Neuron (in vitro differentiated cells): ENCODE measurements at regions not wholly inside any gene's neighbourhood (a gene's known extent, or its start where the extent isn't known, plus 50 kb on each side); places are given as distances from the start of the nearest gene placed in this dataset.
"Not testable (repeated sequence)": the region's sequence is repeated elsewhere in the genome, so short reads cannot be mapped to it uniquely, and the experiment has no call there.

Experiments used
- H2AFZ ChIP-seq: one replicate; pipeline ENCODE4 v1.6.1; 2013; ENCODE audit warnings: low read depth, mild to moderate bottlenecking, inconsistent platforms, low read length, moderate library complexity
- H3K27me3 ChIP-seq: one replicate; pipeline ENCODE4 v1.6.1; 2013; ENCODE audit warnings: low read length; ENCODE audit not compliant: insufficient read depth
- H3K36me3 ChIP-seq: one replicate; pipeline ENCODE4 v1.6.1; 2013; ENCODE audit warnings: low read length; ENCODE audit not compliant: insufficient read depth
- H3K4me1 ChIP-seq: one replicate; pipeline ENCODE4 v1.6.1; 2013; ENCODE audit warnings: low read length; ENCODE audit not compliant: insufficient read depth
- H3K4me3 ChIP-seq: 2 replicates; pipeline ENCODE4 v1.5.1; 2013; ENCODE audit warnings: mild to moderate bottlenecking, low read length, moderate library complexity
- H3K9me3 ChIP-seq: one replicate; pipeline ENCODE4 v1.6.1; 2013; ENCODE audit warnings: low read length

DNA sequence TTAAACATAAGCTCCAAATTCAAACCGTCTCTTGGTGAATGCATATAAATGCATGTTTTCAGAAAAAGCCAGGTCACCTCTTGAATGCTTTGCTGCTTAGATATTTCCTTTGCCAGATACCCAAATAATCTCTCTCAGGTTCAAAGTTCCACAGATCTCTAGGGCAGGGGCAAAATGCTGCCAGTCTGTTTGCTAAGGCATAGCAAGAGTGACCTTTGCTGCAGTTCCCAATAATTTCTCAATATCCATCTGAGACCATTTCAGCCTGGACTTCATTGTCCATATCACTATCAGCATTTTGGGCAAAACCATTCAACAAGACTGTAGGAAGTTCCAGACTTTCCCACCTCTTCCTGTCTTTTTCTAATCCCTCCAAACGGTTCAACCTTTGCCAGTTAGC is 1006.2 kb upstream of the KCND2 start:
- not testable (repeated sequence) for H3K27me3 ChIP-seq, H3K4me1 ChIP-seq, H2AFZ ChIP-seq, H3K4me3 ChIP-seq, H3K36me3 ChIP-seq, H3K9me3 ChIP-seq

DNA sequence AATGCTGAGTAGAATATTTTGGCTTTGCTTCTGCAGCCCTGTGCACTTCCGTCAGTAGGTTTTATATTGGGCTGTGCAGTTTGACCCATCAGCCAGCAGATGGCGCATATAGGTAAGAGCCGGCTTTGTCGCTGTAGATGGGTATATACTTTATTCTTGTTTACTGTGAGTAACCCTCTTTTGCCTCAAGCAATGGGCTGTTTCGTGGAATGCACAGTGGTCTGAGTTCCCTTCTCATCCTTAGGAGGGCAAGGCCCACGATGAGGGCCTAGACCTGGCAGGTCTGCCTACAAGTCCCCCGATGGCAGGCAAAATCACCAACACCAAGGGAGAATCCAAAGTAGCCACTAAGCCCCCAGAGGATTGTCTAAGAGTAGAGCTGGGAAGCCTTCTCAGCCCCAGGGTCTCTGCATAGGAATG is 1002.9 kb upstream of the KCND2 start:
- no peaks in the 10 kb centered on the region for H3K4me1 ChIP-seq
- no peak overlapping the region for H2AFZ ChIP-seq
- no peak overlapping the region for H3K4me3 ChIP-seq
- no peaks in the 10 kb centered on the region for H3K36me3 ChIP-seq
- H3K27me3 ChIP-seq: no peaks in the 10 kb centered on the region
- no peaks in the 10 kb centered on the region for H3K9me3 ChIP-seq

DNA sequence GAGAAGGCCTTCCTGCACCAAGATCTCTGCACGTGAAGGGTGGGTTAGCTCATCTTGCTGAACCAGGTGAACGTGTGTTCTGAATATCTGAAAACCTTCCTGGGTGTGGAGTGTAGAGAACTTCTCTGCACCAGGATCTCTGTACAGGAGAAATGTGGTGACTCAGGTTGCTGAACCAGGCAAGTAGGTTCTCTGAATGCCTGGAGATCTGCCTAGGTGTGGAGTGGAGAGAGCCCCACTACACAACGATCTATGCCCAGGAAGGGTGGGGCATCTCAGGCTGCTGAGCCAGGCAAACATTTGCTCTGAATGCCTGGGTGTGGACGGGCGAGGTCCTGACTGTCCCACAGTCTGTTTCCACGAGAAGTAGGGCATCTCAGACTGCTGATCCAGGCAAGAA is 1002.3 kb upstream of the KCND2 start:
- Histone ChIP-seq H3K36me3 (no peaks in the 10 kb centered on the region), H3K9me3 (no peaks in the 10 kb centered on the region), H3K27me3 (no peaks in the 10 kb centered on the region), H3K4me1 (no peaks in the 10 kb centered on the region), H2AFZ (no peak overlapping the region), H3K4me3 (no peak overlapping the region)

DNA sequence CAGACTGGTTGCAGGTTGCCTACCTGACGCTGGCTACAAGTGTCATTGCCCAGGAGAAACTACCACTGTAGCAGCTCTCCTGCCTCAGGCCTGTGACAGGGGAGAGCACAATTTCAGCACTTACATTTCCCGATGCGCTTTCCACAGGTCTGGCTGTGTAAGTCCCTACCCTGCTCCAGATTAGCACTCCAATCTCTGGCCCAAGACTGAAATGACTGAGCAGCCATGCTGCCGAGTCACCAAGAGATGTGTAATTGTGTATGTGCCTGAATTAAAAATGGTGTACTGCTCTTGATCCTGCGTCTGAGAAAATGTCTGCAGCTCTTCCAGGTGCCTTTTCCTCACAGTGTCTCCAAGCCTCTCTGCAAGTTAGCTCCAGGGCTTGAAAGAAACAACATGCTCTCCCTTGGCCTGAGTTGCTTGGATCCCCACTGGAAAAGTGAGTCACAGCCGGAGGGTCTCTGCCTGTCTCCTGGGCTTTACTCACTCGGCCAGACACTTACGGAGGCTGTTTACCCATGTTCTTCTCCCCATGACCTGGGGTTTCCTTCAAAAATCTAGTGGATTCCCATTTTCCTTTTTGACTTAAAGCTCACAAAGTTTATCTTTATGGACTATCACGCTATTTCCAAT is 1001.7 kb upstream of the KCND2 start:
- no peaks in the 10 kb centered on the region for H3K4me1 ChIP-seq
- H2AFZ ChIP-seq: no peak overlapping the region
- H3K36me3 ChIP-seq: no peaks in the 10 kb centered on the region
- no peaks in the 10 kb centered on the region for H3K27me3 ChIP-seq
- H3K9me3 ChIP-seq: no peaks in the 10 kb centered on the region
- H3K4me3 ChIP-seq: no peak overlapping the region

DNA sequence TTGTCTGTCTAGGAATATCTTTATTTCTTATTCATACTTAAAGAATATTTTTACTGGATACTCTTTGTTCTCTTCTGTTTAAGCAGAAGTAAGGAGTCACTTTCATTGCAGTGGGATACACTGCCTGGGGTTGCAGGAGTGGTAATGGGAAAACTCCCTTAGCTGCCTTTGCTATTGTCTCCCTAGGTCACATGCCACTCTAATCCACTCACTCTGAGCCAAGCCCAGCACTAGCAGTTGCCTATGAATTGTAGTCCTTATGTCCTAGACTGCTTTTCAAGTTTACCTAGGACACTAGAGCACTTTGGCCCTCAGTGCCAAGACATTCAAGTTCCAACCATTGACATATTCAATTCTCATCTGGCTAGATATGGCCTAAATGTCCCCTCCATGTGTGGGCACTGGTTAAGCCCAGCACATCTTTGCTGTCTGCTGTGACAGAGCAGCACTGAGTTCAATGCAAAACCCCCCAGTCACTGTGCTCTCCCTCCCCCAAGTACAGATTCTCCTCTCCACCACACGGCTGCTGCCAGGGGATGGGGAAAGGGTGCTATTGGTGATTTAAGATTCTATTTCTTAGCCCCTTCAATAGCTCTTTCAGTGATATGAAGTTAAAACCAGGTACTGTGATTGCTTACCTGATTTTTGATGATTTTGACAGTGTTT is 991.7 kb upstream of the KCND2 start:
- no peaks in the 10 kb centered on the region for H3K4me1 ChIP-seq
- no peak overlapping the region for H3K4me3 ChIP-seq
- no peaks in the 10 kb centered on the region for H3K9me3 ChIP-seq
- H3K36me3 ChIP-seq: no peaks in the 10 kb centered on the region
- H3K27me3 ChIP-seq: no peaks in the 10 kb centered on the region
- no peak overlapping the region for H2AFZ ChIP-seq

DNA sequence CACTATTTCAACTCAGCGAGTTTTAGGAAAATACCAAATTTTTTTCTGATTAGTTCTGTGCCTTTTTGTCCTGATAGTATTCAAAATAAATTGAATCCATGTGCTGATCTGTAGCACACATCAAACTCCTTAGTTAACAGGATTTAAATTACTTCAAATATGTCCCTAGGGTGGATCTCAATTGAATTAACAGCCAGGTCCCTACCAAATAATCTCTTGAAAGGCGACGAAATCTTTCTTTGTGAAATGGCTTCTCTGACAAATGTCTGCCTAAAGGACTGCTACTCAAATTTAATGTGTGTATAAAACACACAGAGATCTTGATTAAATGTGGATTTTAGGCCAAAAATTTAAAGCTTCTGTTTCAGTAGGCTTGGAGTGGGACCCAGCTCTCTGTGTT is 989.6 kb upstream of the KCND2 start:
- Histone ChIP-seq H3K36me3 (no peaks in the 10 kb centered on the region), H3K9me3 (no peaks in the 10 kb centered on the region), H2AFZ (no peak overlapping the region), H3K4me1 (no peaks in the 10 kb centered on the region), H3K4me3 (no peak overlapping the region), H3K27me3 (no peaks in the 10 kb centered on the region)

DNA sequence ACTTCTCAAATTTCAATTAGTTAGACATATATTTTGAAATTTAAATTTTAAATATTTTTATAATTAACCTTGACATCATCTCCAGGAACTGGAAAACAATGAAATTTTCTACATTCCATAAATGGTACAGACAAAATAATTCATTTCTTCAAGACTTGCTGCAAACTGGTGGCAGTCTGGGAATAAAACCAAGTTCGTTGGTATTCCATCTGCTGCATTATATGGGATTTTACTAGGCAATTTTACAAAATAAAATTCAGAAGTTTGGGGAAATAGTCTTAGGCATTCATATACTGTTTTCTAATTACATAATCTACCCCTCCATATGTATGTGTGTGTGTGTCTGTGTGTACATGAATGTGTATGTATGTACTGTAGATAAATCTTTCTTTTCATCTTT is 984.6 kb upstream of the KCND2 start:
- Histone ChIP-seq H2AFZ (no peak overlapping the region), H3K36me3 (no peaks in the 10 kb centered on the region), H3K9me3 (no peaks in the 10 kb centered on the region), H3K4me1 (no peaks in the 10 kb centered on the region), H3K4me3 (no peak overlapping the region), H3K27me3 (no peaks in the 10 kb centered on the region)

DNA sequence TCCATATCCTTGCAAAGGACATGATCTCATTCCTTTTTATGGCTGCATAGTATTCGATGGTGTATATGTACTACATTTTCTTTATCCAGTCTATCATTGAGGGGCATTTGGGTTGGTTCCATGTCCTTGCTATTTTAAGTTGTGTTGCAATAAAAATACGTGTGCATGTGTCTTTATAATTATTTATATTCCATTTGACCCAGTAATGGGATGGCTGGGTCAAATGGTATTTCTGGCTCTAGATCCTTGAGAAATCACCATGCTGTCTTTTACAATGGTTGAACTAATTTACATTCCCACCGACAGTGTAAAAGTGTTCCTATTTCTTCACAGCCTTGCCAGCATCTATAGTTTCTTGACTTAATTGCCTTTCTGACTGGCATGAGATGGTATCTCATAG is 972.6 kb upstream of the KCND2 start:
- not testable (repeated sequence) for H3K4me1 ChIP-seq, H3K4me3 ChIP-seq, H2AFZ ChIP-seq, H3K9me3 ChIP-seq, H3K27me3 ChIP-seq, H3K36me3 ChIP-seq

DNA sequence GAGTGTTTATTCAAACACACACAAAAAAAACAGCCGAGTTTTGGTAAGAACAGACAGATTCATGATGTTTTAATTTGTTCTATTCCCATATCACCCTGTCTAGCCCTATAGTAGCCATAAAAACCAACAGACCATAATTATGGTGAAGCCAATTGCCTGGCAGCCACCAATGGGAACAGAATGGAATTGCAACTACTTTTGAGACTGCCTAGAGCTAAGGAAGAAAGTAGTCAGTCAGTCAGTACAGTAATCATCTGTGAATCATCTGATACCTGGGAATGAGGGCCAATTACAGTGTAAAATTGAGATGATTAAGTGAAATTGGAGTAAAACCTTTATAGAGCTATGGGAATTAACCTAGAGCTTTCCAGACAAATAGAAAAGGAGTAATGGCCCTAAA is 952.7 kb upstream of the KCND2 start:
- no peaks in the 10 kb centered on the region for H3K36me3 ChIP-seq
- H3K9me3 ChIP-seq: no peaks in the 10 kb centered on the region
- no peak overlapping the region for H3K4me3 ChIP-seq
- no peaks in the 10 kb centered on the region for H3K27me3 ChIP-seq
- no peak overlapping the region for H2AFZ ChIP-seq
- no peaks in the 10 kb centered on the region for H3K4me1 ChIP-seq

DNA sequence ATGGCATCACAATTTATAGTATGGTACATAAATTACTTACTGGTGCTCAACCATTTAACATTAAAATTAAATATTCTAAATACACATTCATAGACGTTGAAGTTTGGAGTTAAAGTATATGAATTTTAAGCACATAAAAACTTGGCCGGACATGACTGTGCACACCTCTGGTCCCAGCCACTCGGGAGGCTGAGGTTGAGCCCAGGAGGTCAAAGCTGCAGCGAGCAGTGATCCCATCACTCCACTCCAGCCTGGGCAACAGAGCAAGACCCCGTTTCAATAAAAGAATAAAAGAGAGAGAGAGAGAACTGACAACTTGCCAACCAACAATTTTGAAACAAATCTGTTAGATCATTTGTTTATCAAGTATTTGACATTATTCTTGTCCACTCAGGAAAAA is 943.3 kb upstream of the KCND2 start:
- no peaks in the 10 kb centered on the region for H3K4me1 ChIP-seq
- H3K9me3 ChIP-seq: no peaks in the 10 kb centered on the region
- H3K27me3 ChIP-seq: no peaks in the 10 kb centered on the region
- H2AFZ ChIP-seq: no peak overlapping the region
- H3K36me3 ChIP-seq: no peaks in the 10 kb centered on the region
- no peak overlapping the region for H3K4me3 ChIP-seq

DNA sequence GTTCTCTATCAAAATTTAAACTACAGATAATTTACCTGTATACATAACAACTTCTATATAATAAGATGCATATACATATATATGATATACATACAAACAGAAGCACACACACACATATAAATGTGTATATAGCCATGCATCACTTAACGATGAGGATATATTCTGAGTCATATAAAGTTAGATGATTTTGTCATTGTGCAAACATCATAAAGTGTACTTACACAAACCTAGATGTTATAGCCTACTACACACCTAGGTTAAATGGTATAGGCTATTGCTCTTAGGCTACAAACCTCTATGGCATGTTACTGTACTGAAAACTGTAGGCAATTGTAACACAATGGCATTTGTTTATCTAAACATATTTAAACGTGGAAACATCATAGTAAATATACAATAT is 937.6 kb upstream of the KCND2 start:
- Histone ChIP-seq H2AFZ (no peak overlapping the region), H3K4me3 (no peak overlapping the region), H3K27me3 (no peaks in the 10 kb centered on the region), H3K4me1 (no peaks in the 10 kb centered on the region), H3K36me3 (no peaks in the 10 kb centered on the region), H3K9me3 (no peaks in the 10 kb centered on the region)

DNA sequence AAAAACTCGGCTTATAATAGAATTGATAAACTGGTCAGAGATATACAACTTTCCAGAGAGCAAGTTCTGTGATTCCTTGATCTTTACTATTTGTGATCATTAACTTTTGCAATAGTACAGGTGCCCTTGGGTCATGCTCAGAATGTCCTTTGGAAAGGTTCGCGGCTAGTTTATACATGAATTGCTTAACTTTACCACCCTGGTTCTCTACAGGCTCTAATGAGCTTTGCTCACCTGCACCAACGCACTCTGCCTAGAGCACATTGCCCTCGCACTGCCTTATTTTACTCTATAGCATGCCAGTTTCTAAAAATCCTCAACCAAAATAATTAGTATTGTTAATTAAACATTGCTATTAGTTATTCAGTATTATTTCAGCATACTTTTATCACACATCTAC is 931.2 kb upstream of the KCND2 start:
- no peak overlapping the region for H3K4me3 ChIP-seq
- H3K9me3 ChIP-seq: no peaks in the 10 kb centered on the region
- H3K4me1 ChIP-seq: no peaks in the 10 kb centered on the region
- no peak overlapping the region for H2AFZ ChIP-seq
- H3K27me3 ChIP-seq: no peaks in the 10 kb centered on the region
- no peaks in the 10 kb centered on the region for H3K36me3 ChIP-seq

DNA sequence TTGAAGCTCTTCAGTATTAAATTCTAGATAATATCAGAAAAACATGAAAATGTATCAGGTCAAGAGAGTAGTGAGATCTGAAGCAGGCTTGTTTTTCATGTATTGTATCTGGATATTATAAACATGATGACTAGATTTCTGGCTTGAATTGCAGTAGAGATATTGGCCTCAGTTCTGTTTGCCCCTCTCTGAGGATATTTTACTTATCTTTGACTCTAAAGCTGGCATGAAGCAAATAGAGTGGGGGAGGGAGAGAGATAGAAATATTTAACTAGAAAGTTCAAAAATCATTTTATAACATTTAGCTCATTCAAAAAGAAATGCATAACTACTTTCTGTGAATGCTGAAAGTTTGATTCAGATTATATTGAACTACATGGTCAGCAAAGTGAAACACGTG is 929.7 kb upstream of the KCND2 start:
- no peaks in the 10 kb centered on the region for H3K36me3 ChIP-seq
- no peaks in the 10 kb centered on the region for H3K4me1 ChIP-seq
- H3K4me3 ChIP-seq: no peak overlapping the region
- H2AFZ ChIP-seq: no peak overlapping the region
- no peaks in the 10 kb centered on the region for H3K27me3 ChIP-seq
- no peaks in the 10 kb centered on the region for H3K9me3 ChIP-seq

DNA sequence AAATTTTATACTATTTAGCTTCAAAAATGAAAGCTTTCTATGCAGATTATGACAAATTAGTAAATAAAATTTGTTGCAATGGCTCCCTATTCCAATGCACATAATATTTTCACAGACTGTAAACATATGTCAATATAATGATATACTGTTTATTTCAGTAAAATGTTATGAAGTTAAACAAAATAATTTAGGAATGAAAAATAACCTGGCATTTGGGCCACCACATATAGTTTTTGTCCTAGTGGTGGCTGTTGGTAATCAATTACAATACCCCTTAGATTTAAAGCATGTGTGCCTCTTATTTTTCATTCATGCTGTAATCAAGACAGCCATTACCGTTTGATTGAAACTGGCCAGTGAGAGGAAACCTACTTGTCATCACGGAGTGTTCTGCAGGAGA is 928.5 kb upstream of the KCND2 start:
- H3K36me3 ChIP-seq: no peaks in the 10 kb centered on the region
- H3K4me3 ChIP-seq: no peak overlapping the region
- no peak overlapping the region for H2AFZ ChIP-seq
- H3K27me3 ChIP-seq: no peaks in the 10 kb centered on the region
- H3K4me1 ChIP-seq: no peaks in the 10 kb centered on the region
- no peaks in the 10 kb centered on the region for H3K9me3 ChIP-seq
